Peyer's patch (tissue), 4 donors: ENCODE measurements at regions not wholly inside any gene's neighbourhood (a gene's known extent, or its start where the extent isn't known, plus 50 kb on each side); places are given as distances from the start of the nearest gene placed in this dataset.
"Not testable (repeated sequence)": the region's sequence is repeated elsewhere in the genome, so short reads cannot be mapped to it uniquely, and the experiment has no call there.

Source experiments
- DNase-seq, 3 donors: peaks; one replicate each; pipeline ENCODE4 v3.0.0-alpha.2; 2017 to 2019
- H3K27ac ChIP-seq, 4 donors: fragments of 200-600 bp; sonication (generic); one replicate each; pipeline ENCODE4 v1.5.1; 2016 to 2019
- H3K27me3 ChIP-seq, 2 donors: fragments of 200-600 bp; sonication (generic); one replicate each; pipeline ENCODE4 v1.5.1; 2019
- H3K36me3 ChIP-seq, 3 donors: fragments of 200-600 bp; sonication (generic); one replicate each; pipeline ENCODE4 v1.5.1; 2016 to 2019
- H3K4me1 ChIP-seq, 4 donors: fragments of 200-600 bp; sonication (generic); one replicate each; pipeline ENCODE4 v1.5.1; 2016 to 2019
- H3K4me3 ChIP-seq, 4 donors: fragments of 200-600 bp; sonication (generic); 1 replicate in 3 of 4; 2 replicates in 1 of 4; pipeline ENCODE4 v1.5.1; 2016 to 2019; ENCODE audit warnings: mild to moderate bottlenecking in 1 of 4
- H3K9me3 ChIP-seq, 4 donors: fragments of 200-600 bp; sonication (generic); one replicate each; pipeline ENCODE4 v1.5.1; 2016 to 2019; ENCODE audit warnings: mild to moderate bottlenecking in 1 of 4

DNA sequence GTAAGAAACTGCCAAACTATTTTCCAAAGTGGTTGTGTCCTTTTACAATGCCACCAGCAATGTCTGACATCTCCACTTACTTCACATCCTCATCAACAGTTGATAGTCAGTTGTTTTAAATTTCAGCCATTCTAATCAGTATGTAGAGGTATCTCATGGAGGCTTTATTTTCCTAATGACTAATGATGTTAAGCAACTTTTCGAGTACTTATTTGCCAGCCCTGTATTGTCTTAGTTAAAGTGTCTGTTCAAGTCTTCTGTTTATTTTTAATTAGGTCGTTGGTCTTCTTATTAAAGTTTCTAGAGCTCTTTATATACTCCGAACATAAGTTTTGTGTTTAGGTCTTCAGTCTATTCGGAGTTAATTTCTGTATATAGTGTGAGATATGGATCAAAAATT, 54.9 kb upstream of the NBPF12 start:
- H3K27me3 ChIP-seq, H3K4me3 ChIP-seq, H3K9me3 ChIP-seq, H3K36me3 ChIP-seq, H3K4me1 ChIP-seq, H3K27ac ChIP-seq, DNase-seq: not testable (repeated sequence)

DNA sequence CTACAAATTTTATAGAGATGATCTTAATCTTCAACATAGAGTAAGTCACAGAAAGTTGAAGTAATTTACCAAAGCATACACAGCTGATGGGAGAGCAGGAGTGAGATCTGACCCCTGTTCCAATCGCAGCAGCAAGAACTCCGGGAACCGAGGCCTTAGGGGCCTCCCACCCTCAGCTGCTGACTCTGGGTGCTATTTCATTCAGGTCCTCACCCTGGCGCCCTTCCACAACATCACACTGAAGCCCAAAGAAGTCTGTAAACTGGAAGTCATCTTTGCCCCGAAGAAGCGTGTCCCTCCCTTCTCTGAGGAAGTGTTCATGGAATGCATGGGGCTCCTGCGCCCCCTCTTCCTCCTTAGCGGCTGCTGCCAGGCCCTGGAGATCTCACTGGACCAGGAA, 57.0 kb upstream of the NBPF12 start:
- not testable (repeated sequence) for H3K36me3 ChIP-seq, H3K27ac ChIP-seq, DNase-seq, H3K27me3 ChIP-seq, H3K4me3 ChIP-seq, H3K9me3 ChIP-seq, H3K4me1 ChIP-seq

DNA sequence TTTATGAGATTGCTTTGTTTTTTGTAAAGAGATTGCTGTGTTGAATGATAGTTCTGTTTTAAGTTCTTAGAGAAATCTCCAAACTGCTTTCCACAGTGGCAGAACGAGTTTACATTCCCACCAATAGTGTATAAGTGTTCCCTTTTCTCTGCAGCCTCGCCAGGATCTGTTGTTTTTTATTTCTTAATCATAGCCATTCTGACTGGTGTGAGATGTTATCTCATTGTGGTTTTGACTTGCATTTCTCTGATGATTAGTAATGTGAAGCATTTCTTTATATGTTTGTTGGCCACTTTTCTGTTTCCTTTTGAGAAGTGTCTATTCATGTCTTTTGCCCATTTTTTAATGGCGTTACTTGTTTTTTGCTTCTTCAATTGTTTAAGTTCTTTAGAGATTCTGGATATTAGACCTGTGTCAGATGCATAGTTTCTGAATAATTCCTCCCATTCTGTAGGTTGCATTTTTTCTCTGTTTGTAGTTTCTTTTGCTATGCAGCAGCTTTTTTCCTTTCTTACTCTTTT, 74.3 kb upstream of the NBPF12 start:
- H3K27ac ChIP-seq, H3K27me3 ChIP-seq, H3K4me1 ChIP-seq, H3K4me3 ChIP-seq, DNase-seq, H3K36me3 ChIP-seq, H3K9me3 ChIP-seq: not testable (repeated sequence)

DNA sequence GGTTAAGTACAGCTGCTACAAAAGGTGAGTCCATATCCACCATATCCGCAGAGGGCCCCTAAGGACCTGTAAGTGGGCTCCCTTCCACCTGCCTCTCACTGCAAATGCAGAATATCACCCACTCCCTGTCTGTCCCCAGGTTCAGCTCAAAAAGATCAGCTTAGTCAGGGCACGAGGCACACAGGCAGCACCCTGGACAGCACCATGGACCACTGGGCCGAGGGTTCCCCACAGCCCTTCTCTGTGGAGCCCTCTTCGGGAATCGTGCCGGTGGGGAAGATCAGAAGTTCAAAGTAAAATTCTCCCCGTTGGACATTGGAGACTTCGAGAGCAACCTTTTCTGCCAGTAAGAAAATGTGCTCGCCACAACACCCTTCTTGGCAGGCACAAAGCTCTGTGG, 85.0 kb upstream of the NBPF12 start:
- not testable (repeated sequence) for H3K4me1 ChIP-seq, H3K27me3 ChIP-seq, H3K36me3 ChIP-seq, H3K27ac ChIP-seq, DNase-seq, H3K4me3 ChIP-seq, H3K9me3 ChIP-seq

DNA sequence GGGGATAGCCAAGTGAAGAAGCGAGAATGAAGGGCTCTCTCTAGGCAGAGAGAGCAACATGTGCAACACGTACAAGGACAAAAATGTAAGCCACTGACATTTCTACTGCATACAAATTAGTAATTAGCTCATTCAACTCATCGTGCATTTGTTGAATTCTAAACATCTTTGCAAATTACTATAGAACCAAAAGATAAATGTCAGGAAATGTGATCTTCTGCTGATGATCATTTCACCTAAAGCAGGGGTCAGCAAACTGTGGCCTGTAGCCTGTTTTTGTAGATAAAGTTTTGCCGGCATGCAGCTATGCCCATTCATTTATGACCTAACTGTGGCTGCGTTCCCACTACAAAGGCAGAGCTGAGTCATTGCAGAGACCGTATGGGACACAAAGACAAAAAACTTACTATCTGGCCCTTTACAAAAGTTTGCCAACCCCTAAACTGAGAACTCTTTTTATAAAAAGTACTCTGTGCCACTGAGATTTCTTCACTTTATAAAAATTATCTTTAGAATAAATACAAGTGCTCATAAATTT, 87.7 kb upstream of the NBPF12 start:
- not testable (repeated sequence) for H3K27ac ChIP-seq, H3K4me3 ChIP-seq, DNase-seq, H3K36me3 ChIP-seq, H3K27me3 ChIP-seq, H3K9me3 ChIP-seq, H3K4me1 ChIP-seq

DNA sequence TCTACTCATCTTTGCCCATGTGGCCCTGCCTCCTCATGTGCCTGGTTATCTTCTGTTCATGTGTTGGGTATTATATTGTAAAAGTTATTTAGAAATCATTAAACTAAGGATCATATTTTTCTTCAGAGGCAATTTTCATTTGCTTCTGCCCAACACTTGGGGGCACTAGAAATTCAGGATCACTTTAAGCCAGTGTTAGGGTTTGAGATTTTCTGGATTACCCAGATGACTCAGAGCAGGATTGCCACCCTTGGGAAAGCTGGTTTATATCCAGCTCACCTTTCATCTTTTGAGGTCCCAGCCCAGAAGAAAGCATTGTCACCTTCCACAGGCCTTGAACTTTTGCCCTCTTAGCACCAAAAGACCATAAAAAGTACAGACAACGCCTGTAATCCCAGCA, 99.4 kb upstream of the NBPF12 start:
- not testable (repeated sequence) for H3K9me3 ChIP-seq, DNase-seq, H3K36me3 ChIP-seq, H3K27me3 ChIP-seq, H3K4me3 ChIP-seq, H3K4me1 ChIP-seq, H3K27ac ChIP-seq

DNA sequence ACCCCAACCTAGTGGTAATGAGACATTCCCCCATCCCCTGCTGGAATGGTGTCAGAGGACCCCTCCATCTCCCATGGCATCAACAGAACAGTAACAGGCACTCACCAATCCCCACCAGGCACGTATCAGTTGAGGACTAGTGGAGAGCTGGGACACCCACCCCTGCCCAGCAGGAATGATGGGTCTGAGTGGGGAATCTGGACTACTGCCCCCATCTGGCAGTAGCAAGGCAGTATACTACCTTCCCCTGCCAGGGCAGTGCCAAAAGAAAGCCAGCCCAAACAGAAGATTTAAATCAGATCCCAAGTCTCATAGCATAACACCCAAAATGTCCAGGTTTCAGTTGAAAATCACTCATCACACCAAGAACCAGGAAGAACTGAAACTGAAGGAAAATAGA, 111.2 kb upstream of the NBPF12 start:
- H3K4me3 ChIP-seq, H3K9me3 ChIP-seq, H3K36me3 ChIP-seq, H3K4me1 ChIP-seq, DNase-seq, H3K27ac ChIP-seq, H3K27me3 ChIP-seq: not testable (repeated sequence)

DNA sequence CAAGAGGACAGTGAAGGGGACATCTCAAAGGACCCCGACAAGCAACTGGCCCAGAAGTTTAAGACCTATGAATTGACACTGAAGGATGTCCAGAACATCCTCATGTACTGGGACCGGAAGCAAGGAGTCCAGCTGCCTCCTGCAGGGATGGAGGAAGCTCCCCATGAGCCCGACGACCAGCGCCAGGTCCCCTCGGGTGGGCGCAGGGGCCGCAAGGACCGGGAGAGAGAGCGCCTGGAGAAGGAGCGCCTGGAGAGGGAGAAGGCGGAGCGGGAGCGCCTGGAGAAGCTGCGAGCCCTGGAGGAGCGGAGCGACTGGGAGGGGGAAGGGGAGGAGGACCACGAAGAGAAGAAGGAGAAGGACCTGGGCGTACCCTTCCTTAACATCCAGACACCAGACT, 143.9 kb upstream of the NBPF12 start:
- not testable (repeated sequence) for H3K4me1 ChIP-seq, H3K27ac ChIP-seq, H3K27me3 ChIP-seq, H3K9me3 ChIP-seq, H3K4me3 ChIP-seq, DNase-seq, H3K36me3 ChIP-seq

DNA sequence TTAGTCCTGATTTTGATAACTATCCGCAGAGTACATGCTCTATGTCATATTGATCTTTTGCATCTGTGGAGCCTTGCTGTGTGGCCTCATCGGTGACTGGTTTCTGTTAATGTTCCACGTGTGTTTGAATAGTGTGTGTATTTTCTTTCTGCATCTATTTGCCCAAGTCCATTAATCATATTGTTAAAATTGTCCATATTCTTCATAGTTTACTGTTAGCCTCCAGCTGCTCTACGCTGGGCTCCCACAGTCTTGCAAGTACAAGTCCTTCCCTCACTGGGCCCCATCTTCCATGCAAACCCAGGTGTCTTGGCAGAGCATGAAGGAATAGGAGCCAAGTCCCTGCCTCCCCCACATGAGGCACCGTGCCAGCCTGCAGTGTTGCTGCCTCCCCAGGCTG, 145.4 kb upstream of the NBPF12 start:
- DNase-seq, H3K4me1 ChIP-seq, H3K4me3 ChIP-seq, H3K27me3 ChIP-seq, H3K9me3 ChIP-seq, H3K27ac ChIP-seq, H3K36me3 ChIP-seq: not testable (repeated sequence)

DNA sequence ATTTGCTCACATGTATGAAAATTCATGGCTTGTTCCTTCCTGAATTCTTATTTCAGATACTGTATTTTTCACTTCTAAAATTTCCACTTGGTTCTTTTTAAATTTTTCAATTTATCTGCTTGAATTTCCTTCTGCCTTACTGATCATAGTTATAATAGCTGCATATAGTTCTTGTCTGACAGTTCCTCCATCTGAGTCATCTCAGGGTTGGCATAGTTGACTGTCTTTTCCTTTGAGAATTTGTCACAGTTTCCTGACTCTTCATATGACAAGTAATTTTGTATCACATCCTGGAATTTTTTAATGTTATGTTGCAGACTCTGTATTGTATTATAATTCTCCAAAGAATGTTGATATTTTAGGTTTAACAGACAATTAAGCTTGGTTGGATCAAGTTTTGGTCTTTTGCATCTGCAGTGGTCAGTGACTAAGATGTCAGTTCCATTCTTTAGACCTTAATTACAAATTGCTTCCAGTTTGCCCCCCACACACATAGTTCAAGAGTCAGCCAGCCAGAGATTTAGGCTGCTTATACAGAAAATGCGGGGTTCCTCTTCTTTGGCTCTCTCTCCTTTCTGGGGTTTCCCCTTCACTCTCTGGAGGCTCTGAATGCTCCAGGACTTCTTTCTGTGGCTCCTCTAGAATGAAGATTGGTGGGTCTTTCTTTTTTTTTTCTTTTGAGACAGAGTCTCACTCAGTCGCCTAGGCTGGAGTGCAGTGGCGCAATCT, 153.7 kb upstream of the NBPF12 start:
- not testable (repeated sequence) for DNase-seq, H3K27me3 ChIP-seq, H3K36me3 ChIP-seq, H3K4me1 ChIP-seq, H3K4me3 ChIP-seq, H3K27ac ChIP-seq, H3K9me3 ChIP-seq

DNA sequence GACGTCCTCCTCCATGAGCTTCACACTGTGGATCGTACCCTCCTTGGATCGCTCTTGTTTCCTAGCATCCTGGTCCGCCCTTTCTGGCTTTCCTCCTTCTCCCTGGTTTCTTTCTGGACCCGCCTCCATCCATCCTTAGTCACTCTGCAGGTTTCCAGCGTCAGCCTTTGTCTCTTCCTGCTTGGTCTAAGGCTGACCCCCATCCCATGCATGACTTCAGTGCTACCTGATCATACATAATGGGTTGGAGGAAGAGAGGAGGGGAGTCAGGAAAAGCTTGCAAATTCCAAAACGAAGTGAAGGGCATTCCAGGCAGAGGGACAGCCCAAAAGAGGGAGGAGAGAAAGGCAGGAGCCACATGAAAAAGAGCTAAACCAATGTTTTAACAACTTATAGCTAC, 156.9 kb upstream of the NBPF12 start:
- not testable (repeated sequence) for H3K36me3 ChIP-seq, H3K9me3 ChIP-seq

DNA sequence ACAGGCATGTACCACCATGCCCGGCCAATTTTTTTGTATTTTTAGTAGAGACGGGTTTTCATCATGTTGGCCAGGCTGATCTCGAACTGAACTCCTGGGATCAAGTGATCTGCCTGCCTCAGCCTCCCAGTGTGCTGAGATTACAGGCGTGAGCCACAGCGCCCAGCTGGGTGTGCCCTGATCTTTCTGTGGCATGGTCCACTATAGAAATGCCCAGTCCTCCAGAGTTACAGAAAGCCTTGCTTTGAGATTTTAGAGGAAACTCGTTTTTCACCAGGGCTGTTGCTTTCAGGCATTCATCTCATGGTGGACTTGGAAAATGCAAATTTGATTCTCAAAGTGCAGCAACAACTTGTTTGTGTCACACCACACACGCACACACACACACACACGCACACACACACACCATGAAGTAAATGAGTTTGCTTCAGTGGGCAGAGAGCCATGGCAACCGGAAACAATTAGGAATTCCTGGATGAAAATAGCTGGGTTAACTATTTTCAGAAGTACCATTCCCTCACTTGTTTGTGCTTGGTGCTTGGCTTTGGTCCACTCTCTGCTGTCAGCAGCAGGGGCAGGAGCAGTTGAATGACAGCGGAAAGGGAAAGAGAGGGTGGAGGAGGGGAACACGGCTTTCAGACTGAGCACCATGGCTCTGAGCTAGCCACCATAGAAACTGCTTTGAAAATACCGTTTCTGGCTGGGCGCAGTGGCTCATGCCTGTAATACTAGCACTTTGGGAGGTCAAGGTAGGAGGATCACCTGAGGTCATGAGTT, 160.1 kb upstream of the NBPF12 start:
- not testable (repeated sequence) for H3K4me1 ChIP-seq, H3K9me3 ChIP-seq, H3K4me3 ChIP-seq, H3K36me3 ChIP-seq, H3K27me3 ChIP-seq, H3K27ac ChIP-seq, DNase-seq

More for the DNA sequence above, 156.9 kb upstream of the NBPF12 start:
- H3K27me3 ChIP-seq, H3K27ac ChIP-seq, H3K4me3 ChIP-seq, H3K4me1 ChIP-seq, DNase-seq: not testable (repeated sequence)

DNA sequence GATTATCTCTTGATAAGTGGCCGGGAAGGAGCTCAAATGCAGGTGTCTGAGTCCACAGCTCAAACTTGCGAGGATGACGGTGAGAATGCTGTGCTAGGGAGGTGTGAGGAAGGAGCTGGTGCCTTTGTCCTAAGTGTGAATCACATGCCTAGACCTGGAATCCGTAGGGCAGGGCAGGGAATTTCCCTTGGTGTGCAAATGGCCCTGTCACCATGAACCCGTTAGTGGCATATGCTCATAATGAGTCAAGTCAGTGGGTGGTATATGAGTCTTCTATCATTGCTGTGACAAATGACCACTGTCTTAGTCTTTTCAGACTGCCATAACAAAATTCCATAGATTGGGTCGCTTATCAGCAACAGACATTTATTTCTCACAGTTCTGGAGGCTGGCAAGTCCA, 163.1 kb upstream of the NBPF12 start:
- not testable (repeated sequence) for H3K36me3 ChIP-seq, DNase-seq, H3K9me3 ChIP-seq, H3K27ac ChIP-seq, H3K4me1 ChIP-seq, H3K27me3 ChIP-seq, H3K4me3 ChIP-seq

DNA sequence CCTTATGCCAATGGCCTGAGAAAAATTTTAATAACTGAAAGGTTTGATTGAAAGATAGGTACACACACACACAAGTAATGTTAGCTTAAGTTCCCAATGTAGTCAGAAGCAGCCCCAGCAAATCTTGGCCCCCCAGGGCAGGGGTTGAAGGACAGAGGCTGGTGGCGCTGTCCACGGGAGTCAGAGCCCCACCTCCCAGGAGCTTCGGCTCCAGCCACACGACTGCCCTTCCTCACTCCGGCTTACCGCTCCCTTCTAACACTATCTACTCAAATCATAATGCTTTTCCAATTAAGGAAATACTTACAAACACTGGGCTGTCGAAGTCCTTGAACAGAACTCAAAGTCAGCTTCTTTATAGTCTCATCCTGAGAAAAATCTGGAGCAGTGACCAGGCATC, 163.9 kb upstream of the NBPF12 start:
- H3K4me1 ChIP-seq, H3K27ac ChIP-seq, H3K9me3 ChIP-seq, H3K36me3 ChIP-seq, DNase-seq, H3K4me3 ChIP-seq, H3K27me3 ChIP-seq: not testable (repeated sequence)

DNA sequence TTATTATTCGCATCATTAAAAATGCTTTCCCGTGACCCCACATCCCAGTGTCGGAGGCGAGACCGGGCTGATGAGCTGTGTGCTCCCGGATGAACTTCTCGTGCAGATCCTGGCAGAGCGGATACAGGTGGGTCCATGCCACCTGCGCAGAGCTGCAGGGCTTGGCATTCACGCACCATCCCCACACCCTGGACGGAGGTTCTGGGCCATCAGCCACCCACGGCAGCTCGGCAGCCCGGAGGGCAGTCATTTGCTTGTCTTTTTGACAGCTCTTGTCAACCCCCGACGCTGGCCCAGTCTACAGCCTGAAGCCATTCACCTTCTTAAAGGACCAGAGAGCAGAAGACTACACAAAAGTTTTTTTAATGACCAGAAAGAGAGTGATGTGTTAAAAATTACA, 166.7 kb upstream of the NBPF12 start:
- H3K4me1 ChIP-seq, H3K4me3 ChIP-seq, H3K27me3 ChIP-seq, DNase-seq, H3K36me3 ChIP-seq, H3K9me3 ChIP-seq, H3K27ac ChIP-seq: not testable (repeated sequence)
